Testis (tissue), 2 donors: ENCODE measurements at regions not wholly inside any gene's neighbourhood (a gene's known extent, or its start where the extent isn't known, plus 50 kb on each side); places are given as distances from the start of the nearest gene placed in this dataset.

Experiments used
- CTCF ChIP-seq, 3 experiments: fragments of 450-650 bp in 2 of 3; fragments of 200-600 bp in 1 of 3; sonication (generic) in 1 of 3; IDR thresholded peaks; one replicate each; pipeline ENCODE4 v1.5.1; 2016 to 2019; ENCODE audit warnings: antibody characterized with exemption in 3 of 3, mild to moderate bottlenecking in 2 of 3, moderate library complexity in 1 of 3
- POLR2A ChIP-seq: fragments of 450-650 bp; IDR thresholded peaks from one replicate; pipeline ENCODE4 v1.6.1; 2017; ENCODE audit warnings: antibody characterized with exemption, mild to moderate bottlenecking, moderate library complexity

- TF ChIP-seq CTCF (IDR thresholded peaks at IDR 0.05), result no peak
- no peak for TF ChIP-seq POLR2A
These were observed 366.8 kb downstream of the CYLC2 start for GRCh38 chr9:103361906-103362305.
